Right forelimb (tissue), 1 donor: ENCODE measurements at regions not wholly inside any gene's neighbourhood (a gene's known extent, or its start where the extent isn't known, plus 50 kb on each side); places are given as distances from the start of the nearest gene placed in this dataset.
"Not testable (repeated sequence)": the region's sequence is repeated elsewhere in the genome, so short reads cannot be mapped to it uniquely, and the experiment has no call there.

ENCODE experiments used
- DNase-seq: peaks from one replicate; pipeline ENCODE4 v3.0.0-alpha.2; 2018

DNA sequence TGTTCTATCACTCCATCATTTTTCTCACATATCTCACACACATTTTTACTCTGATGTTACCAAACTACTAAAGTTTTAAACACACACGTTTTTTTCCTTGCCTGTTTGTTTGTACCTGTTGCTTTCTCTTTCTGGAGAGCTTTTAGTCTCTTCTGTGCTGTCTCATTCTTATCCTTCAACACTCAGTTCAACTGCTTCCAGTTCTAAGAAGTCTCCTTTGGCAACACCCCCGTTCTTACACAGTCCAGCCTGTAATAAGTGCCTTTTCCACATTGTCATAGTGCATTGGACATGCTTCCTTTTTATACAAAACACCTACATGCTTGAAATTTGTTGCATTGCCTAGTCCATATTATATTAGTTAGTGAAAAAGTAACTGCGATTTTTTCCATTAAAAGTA is 360.2 kb upstream of the BRINP3 start:
- DNase-seq: no peak

- DNase-seq: no peak
Measured at GRCh38 chr1:190847166-190847565, 369.5 kb upstream of the BRINP3 start.

GRCh38 chr1:190849346-190849745 is 371.7 kb upstream of the BRINP3 start:
- no peak for DNase-seq

DNA sequence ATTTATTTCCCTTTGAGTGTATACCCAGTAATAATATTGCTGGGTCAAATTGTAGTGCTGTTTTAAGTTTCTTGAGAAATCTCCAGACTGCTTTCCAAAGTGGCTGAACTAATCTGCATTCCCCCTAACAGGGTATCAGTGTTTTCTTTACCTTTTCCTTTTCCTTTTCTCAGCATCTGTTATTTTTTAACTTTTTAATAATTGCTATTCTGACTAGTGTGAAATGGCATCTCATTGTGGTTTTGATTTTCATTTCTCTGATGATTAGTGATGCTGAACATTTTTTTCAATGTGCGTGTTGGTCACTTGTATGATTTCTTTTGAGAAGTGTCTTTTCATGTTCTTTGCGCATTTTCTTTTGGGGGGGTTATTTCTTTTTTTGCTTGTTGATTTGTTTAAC is 374.9 kb upstream of the BRINP3 start:
- DNase-seq: no peak

DNA sequence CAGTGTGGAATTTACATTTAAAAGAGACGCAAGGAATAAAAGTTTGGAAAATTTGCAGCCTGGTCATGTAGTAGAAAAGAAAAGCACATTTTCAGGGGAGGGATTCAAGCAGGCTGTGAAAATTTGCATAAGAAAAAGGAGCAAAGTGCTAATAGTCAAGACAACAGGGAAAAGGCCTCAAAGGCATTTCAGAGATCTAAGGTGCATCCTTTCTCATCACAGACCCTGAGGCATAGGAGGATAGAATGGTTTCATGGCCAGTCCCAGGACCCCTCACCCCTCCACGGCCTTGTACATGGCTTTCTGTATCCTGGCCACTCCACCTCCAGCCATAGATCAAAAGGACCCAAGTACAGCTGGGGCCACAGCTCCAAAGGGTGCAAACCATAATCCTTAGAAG is 380.5 kb upstream of the BRINP3 start:
- no peak for DNase-seq

DNA sequence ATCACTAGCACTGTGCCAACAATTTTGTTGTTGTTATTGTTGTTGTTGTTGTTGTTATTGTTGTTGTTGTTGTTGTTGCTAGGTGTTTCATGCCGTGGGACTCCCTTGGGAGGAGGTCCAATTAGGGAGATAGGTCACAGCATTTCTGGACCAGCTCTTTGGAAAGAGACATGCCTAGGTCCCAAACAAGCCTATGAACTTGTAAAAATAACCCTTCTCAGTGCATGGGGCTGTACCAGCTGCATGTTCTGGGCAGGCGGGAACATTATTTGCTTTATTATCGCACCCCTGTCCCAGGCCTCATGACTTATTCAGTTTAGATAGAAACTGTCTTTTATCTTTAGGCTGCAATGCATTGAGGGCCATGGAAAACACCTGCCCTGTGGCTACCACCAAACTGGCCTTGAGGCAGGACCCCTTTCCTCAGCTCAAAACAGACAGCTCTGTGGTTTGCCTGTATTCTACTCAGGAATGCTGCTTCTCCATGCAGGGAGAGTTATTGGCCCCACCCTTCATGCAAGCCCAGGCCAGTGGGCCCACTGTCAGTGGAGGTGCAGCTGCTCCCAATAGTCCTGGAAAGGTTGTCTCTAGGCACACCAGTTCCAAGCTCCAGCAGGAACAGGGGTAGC is 386.5 kb upstream of the BRINP3 start:
- no peak for DNase-seq

GRCh38 chr1:190880352-190880751 is 402.7 kb upstream of the BRINP3 start:
- no peak for DNase-seq

GRCh38 chr1:190881064-190881463 is 403.4 kb upstream of the BRINP3 start:
- DNase-seq: no peak

- no peak for DNase-seq
Measured at GRCh38 chr1:190897233-190897632, 419.6 kb upstream of the BRINP3 start.

DNA sequence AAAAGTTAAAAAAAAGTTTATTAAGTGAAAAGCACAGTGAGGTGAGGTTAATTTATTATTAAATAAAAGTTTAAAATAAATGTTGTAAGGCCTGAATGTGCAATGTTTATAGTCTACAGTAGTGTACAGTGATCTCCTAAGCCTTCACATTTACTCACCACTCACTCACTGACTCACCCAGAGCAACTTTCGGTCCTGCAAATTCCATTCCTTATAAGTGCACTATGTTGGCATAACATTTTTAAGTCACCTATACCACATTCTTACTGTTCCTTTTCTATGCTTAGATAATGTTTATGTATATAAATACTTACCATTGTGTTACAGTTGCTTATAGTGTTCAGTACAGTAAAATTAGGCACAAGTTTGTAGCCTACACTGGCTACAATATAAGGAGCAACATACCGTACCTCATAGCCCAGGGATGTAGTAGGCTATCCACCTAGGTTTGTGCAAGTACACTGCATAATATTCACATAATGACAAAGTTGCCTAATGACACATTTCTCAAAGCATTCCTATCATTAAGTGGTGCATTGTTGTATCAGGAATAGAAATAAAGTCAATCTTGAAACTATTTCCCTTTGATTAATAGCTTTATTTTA is 426.5 kb upstream of the BRINP3 start:
- DNase-seq: no peak

- no peak for DNase-seq
Measured at GRCh38 chr1:190906206-190906725, 428.6 kb upstream of the BRINP3 start.

GRCh38 chr1:190908246-190908645 is 430.6 kb upstream of the BRINP3 start:
- no peak for DNase-seq

DNA sequence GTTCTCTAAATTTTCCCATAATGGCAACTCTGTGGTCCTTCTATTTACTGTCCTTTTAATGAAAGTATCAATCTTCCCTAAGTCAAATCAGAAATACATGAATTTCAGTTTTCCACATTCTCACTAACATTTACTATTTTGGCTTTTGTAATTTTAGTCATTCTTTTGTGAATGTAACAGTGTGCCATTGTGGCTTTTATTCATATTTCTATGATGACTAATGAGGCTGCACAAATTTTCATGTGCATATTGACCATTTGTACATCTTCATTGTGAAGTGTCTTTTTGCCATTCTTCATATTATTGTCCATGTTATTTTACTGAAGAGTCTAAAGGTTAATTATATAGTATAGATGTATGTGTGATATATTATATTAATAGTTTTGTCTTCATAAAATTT is 431.0 kb upstream of the BRINP3 start:
- DNase-seq: no peak

GRCh38 chr1:190935925-190936324 is 458.3 kb upstream of the BRINP3 start:
- no peak for DNase-seq

- DNase-seq: no peak
Measured at GRCh38 chr1:190936337-190936736, 458.7 kb upstream of the BRINP3 start.

DNA sequence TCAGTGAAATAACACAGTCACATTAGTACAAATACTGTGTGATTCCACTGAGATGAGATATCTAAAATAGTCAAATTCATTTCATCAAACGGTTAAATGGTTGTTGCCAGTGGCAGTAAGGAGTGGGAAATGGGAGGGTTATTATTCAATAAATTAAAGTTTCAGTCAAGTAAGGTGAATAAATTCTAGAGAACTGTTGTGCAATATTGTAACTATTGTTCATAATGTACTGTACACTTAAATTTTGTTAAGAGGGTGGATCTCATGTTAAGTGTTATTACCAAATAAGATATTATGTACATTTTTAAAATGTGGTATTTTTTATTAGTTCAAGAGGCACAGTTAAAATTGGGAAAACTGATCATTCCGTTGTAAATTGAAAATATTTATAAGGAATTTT is 463.3 kb upstream of the BRINP3 start:
- DNase-seq: no peak

- DNase-seq: no peak
Measured at GRCh38 chr1:190942475-190942874, 464.8 kb upstream of the BRINP3 start.

DNA sequence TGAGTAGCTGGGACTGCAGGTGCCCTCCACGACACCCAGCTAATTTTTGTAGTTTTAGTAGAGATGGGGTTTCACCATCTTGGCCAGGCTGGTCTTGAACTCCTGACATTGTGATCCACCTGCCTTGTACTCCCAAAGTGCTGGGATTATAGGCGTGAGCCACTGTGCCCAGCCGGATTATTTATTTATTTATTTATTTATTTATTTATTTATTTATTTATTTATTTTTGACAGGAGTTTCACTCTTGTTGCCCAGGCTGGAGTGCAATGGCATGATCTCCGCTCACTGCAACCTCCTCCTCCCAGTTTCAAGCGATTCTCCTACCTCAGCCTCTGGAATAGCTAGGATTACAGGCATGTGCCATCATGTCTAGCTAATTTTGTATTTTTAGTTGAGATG is 466.1 kb upstream of the BRINP3 start:
- not testable (repeated sequence) for DNase-seq

DNA sequence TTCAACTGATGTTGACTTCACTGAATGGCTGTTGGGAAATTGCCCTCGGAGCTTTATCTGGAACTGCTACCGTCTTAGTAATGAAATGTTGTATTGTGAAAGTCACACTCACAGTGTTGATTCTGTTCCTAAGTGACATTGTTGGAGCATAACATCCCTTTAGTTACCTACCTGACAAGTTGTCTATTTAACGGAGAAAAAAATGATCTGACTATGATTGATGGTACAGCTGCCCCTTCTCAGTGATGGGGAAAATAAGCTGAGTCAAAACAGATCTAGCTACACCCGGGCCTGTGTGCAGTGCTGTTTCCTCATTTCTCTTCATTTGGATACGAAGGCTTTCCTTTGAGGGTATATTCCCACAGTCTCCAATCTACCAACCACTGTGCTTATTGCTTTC is 472.3 kb upstream of the BRINP3 start:
- DNase-seq: no peak

GRCh38 chr1:190957565-190957964 is 479.9 kb upstream of the BRINP3 start:
- no peak for DNase-seq

- DNase-seq: no peak
Measured at GRCh38 chr1:190963321-190963720, 485.7 kb upstream of the BRINP3 start.

- no peak for DNase-seq
Measured at GRCh38 chr1:190975827-190976226, 498.2 kb upstream of the BRINP3 start.

DNA sequence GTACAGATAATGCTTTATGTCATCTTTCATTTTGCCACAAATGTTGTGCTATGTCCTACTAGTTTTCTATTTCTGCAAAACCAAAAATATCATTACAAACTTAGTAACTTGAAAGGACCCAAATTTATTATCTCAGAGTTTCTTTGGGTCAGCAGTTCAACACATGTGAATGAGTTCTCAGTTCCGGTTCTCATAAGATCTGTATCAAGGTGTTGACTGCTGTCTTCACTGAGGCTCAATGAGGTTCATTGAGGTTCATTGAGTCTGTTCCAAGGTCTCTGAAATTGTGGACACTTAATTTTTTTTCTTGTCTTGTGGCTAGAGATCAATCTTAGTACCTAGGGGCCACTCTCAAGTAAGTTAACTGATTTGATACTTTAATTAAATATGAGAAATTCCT is 525.1 kb upstream of the BRINP3 start:
- no peak for DNase-seq

DNA sequence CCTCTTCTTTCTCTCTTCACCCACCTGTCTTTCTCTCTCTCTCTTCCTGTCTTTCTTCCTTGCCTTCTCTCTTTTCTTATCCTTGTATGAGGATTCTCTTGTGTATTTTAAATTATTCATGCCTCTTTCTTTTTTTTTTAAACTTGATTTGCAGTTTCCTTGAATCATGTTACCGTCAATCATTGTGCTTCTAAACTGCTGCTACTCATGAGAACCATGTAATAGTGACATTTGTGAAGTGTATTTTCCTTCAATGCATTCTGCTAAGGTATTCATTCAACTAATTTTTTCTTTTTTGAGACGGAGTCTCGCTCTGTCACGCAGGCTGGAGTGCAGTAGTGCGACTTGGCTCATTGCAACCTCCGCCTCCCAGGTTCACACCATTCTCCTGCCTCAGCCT is 539.1 kb upstream of the BRINP3 start:
- DNase-seq: no peak

DNA sequence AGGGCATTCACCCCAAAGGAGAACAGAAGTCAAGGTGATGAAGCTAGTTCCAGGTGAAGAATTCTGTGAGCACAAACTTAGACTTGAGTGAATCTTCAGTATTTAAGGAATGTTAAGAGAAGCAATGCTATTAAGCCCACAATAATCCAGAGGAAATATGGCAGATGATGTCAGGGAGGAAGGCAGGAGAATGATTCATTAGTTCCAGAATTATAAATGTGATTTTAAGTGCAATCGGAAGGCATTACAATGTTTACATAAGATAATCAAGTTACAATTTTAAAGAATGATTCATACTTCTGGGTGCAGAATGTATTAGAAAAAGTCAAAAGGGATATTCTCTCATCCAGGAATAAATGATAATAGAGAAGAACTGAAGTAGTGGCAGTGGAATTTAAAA is 545.2 kb upstream of the BRINP3 start:
- DNase-seq: no peak
